ENCODE measurements at regions not wholly inside any gene's neighbourhood (a gene's known extent, or its start where the extent isn't known, plus 50 kb on each side); places are given as distances from the start of the nearest gene placed in this dataset.

DNA sequence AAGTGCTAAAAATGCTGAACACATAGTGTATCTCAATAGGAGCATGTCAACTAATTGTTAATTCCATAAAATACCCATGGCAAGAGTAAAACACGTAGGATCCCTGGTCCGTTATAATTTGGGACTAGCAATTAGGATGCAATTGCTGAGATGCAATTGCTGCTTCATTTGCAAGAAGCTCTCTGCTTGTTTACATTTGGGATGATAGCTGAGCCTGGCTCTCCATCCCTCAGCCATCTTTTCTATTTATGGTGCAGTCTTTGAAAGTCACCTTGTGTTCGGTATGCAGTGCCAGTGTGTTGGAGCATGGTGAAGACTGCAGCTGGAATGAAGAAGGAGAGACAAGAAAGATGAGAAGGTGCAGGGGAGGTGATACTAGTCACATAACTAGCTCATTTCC lies 191.3 kb downstream of the SNX10 start:
- no peak for TF ChIP-seq MAFK (IDR thresholded peaks at IDR 0.05; ENCODE audit: low read depth, low read length)
- no peak for TF ChIP-seq RCOR1 (IDR thresholded peaks at IDR 0.05; ENCODE audit: insufficient replicate concordance, low read length)
- TF ChIP-seq RAD21 (IDR thresholded peaks at IDR 0.05; ENCODE audit: low read length): no peak
- no peak for TF ChIP-seq FOS (IDR thresholded peaks at IDR 0.05; ENCODE audit: low read depth, low read length)
- no peak for TF ChIP-seq MAZ (IDR thresholded peaks at IDR 0.05; ENCODE audit: borderline replicate concordance, low read depth, low read length)
- no peak for TF ChIP-seq POLR2A (IDR thresholded peaks at IDR 0.05; ENCODE audit: low read depth, low read length)
- TF ChIP-seq CEBPB (IDR thresholded peaks at IDR 0.05; ENCODE audit: low read depth, low read length): no peak
- TF ChIP-seq CHD1 (IDR thresholded peaks at IDR 0.05; ENCODE audit: low read depth, low read length): no peak
- TF ChIP-seq SMC3 (IDR thresholded peaks at IDR 0.05; ENCODE audit: low read depth, low read length): no peak
- no peak for TF ChIP-seq USF2 (IDR thresholded peaks at IDR 0.05; ENCODE audit: low read depth, low read length)
- TF ChIP-seq ELK1 (IDR thresholded peaks at IDR 0.05; ENCODE audit: borderline replicate concordance, low read depth, low read length): no peak
- H3K79me1 ChIP-seq (ENCODE audit: low read depth in 1 of 2, low read length in 2 of 2): no peaks in the 10 kb centered on the region
- H2AFZ ChIP-seq (replicated peaks; ENCODE audit: low read length, poor library complexity): no peak overlapping the region
- no peak overlapping the region for H3K23ac ChIP-seq (ENCODE audit: low read depth, low read length)
- no peaks in the 10 kb centered on the region for H3K27me3 ChIP-seq (ENCODE audit: control insufficient read depth, insufficient read depth, low read length)
- no peak overlapping the region for H3K4me2 ChIP-seq (ENCODE audit: low read depth, low read length)
- H3K36me3 ChIP-seq (ENCODE audit: control insufficient read depth, insufficient read depth, low read length): no peaks in the 10 kb centered on the region
- no peak overlapping the region for H2BK20ac ChIP-seq (ENCODE audit: low read depth, low read length)
- dilution Hi-C loops (cut with HindIII; ENCODE audit: low sequenced_read_pairs, unreplicated experiment): no loop called here
- no peak overlapping the region for H3K18ac ChIP-seq (ENCODE audit: low read depth, low read length)
- no CpG with 5 or more reads among the region's 3 CpGs for WGBS, 2 experiments (ENCODE audit: extremely low coverage in 2 of 2, insufficient read length in 1 of 2)
- H2AK9ac ChIP-seq (replicated peaks; ENCODE audit: low read depth, low read length, poor library complexity): no peak overlapping the region
- H4K20me1 ChIP-seq (ENCODE audit: insufficient read depth, low read length): no peaks in the 10 kb centered on the region
- H2BK15ac ChIP-seq (ENCODE audit: low read depth, low read length): no peak overlapping the region
- no peak overlapping the region for H3K27ac ChIP-seq (ENCODE audit: insufficient read depth, low read length)
- in situ Hi-C loops (cut with MboI; ENCODE audit: low sequenced_read_pairs): no loop called here
- no peak overlapping the region for H2AK5ac ChIP-seq (ENCODE audit: low read depth, low read length)
- DNase-seq (no peak), ATAC-seq (ENCODE audit: low read depth) (no peak)
- no TSS peak for BruUV-seq (replicated peaks)
- H4K91ac ChIP-seq (ENCODE audit: insufficient read depth, low read depth, low read length): no peak overlapping the region
- no peak overlapping the region for H2BK120ac ChIP-seq (ENCODE audit: low read depth, low read length)
- no peak overlapping the region for H3K4me3 ChIP-seq (ENCODE audit: insufficient read depth, low read depth, low read length)
- H3K9ac ChIP-seq (ENCODE audit: low read depth, low read length): no peak overlapping the region
- no peaks in the 10 kb centered on the region for H3K9me3 ChIP-seq (ENCODE audit: control insufficient read depth, insufficient read depth, low read length)
- no peak overlapping the region for H2BK5ac ChIP-seq (ENCODE audit: low read depth, low read length, poor library complexity, severe bottlenecking)
- no peak overlapping the region for H4K8ac ChIP-seq (ENCODE audit: low read depth in 2 of 2, low read length in 2 of 2)
- no peaks in the 10 kb centered on the region for H3K4me1 ChIP-seq (ENCODE audit: control insufficient read depth, insufficient read depth, low read length)
- intact Hi-C loops (cut with micrococcal nuclease): no loop called here
- ChIA-PET POLR2A (ENCODE audit: unreplicated experiment) (no interaction called here), CTCF (no interaction called here)
- no peak overlapping the region for H3K4ac ChIP-seq (ENCODE audit: low read depth, low read length)
- no peak overlapping the region for H3K56ac ChIP-seq (ENCODE audit: extremely low read depth, insufficient read depth, low read length)
- no peak overlapping the region for H3K14ac ChIP-seq (replicated peaks; ENCODE audit: low read depth, low read length)
- H4K5ac ChIP-seq (ENCODE audit: low read depth, low read length): no peak overlapping the region
- no peaks in the 10 kb centered on the region for H3K9me1 ChIP-seq (ENCODE audit: insufficient read depth, low read length)
